NK-92 treated with Interleukin-12 subunit alpha and Interleukin-12 subunit beta, amount 100 ng/mL, for 24 hours (cell line): ENCODE measurements at regions not wholly inside any gene's neighbourhood (a gene's known extent, or its start where the extent isn't known, plus 50 kb on each side); places are given as distances from the start of the nearest gene placed in this dataset.

Experiments used
- DNase-seq: peaks from one replicate; lab custom pipeline; 2025; lab: John Stamatoyannopoulos, UW

DNA sequence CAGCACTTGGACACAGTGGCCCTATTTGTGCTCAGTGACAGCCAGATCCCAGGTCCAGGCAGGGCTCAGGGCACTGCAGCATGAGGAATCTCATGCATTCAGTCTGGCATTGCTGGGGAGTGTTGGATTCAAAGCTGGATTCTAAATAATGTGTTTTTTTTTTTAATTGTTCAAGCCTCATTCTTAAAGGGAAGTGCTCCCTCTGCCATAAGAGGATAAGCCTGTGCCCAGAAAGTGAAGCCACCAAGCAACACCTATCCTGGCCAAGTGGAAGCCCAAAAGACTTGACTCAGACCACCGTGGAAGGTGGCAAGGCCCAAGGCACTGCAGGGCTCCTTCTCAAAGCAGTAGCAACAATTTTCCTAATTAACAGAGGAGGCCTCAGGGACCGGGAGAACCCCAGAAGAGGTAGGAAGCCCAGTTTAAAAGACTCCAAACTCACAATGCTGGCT is 135.6 kb downstream of the ACTL7B start:
- DNase-seq: no peak

DNA sequence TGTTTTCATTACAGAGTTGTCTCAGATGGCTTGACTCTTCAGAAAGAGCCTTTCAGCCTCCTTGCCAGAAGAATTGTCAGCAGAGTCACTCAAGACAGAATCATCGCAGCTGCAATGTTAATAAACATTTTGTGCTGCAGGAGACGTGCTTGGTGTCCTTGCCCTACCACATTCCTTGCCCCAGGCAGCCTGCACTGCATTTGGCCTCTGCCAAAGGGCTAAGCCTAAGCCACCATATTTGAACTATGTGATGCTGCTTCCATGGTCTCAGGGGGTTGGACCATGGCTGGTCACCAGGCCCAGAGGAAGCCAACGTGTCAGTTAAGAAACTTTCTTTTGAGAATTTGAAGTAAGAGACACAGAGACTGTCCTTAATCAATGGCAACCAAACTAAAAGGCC is 145.4 kb downstream of the ACTL7B start:
- no peak for DNase-seq

DNA sequence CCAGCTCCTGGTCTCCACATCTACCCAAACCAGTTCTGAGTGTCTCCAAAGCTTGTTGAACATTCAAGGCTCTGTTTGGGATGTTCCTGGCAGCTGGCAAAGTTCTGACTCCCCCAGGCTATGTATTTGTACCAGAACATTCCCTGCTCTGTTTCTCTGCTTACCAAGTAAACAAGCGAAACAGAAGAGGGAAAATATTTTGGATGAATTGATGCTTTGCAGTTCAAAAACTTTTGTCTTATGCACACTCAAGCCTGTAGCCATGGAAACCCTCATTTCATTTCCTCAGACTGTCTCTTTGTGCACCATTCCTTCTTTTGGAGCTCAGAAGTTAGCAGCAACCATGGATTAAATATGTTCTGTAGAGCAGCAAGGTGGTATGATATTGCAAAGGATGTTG is 145.8 kb downstream of the ACTL7B start:
- DNase-seq: no peak

DNA sequence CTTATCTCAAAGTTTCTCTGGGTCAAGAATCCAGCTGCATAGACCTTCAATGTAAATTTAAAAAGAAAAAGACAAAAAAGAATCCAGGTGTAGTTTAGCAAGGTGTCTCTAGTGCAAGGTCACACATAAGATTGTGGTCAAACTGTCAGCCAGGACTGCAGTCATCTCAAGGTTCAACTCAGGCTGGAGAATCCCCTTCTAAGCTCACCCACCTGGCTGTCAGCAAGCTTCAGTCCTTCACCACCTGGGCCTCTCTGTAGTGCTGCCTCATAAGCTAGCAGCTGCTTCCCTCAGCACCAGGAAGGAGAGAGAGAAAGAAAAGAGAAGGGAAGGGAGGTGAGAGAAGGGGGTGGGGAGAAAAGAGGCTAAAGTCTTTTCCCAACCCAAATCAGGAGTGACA is 146.7 kb downstream of the ACTL7B start:
- DNase-seq: no peak

DNA sequence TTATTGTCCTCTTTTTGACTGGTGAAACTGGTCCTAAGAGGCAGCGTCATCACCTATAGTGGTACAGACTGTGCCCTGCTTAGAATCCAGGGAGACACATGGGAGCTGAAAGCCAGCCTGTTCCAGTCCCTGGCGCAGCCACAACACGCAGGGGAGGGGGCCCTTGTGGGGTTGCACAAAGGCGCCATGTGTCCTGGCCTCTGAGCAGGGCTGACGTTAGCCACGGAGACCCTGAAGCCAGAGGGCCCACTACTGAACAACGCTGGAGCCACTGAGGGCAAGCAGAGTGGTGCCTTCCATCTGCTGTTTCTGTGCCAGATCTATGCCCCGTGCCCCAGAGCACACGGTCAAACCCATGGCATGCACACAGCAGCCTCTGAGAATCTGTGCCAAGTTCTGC is 147.3 kb downstream of the ACTL7B start:
- no peak for DNase-seq

DNA sequence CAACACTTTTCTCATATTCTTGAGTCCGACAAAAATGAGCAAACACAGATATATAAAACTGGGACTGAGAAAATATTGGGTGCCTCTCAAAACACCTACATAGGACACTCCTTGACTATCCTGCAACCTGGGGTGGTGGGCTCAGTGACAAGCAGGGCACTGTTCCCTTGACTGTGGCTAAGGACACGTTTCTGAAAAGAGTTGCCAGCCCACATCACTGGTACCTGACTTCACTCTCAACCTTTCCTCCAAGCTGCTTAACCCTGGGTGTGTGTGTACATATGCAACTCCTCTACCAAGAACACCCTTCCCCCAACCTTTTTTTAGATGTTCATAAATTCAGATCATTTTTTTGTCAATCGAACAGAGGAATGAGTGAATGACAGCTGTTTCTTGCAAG is 148.7 kb downstream of the ACTL7B start:
- DNase-seq: no peak

DNA sequence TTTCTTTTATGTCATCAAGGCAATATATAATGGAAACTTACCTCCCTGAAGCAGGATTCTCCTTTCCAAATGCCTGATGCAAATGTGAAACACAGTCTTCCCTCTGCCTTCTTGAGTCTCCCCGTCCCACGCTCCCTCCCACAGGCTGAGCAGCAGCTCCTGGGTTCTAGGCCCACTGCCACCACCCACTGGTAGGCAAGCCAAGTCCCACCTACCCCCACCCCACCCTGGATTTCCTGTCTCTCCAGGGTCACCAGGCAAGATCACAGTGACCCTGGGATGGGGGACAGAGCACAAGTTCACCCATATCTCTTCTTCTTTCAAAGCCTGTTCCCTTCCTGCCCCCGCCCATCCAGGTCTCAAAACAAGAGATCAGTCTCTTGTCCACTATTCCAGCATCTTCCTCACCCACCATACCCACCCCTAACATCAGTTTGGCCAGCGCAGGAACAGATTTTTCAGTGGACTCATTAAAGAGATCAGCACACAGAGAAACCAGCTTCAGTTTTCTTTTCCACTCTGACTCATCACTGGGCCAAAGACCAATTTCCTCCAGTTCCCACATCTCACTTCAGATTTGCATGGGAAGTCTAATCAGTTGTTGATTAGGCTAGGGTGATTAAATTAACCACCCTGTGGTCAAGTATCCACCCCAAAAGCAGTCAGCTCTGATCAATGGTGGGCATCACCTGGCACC is 151.5 kb downstream of the ACTL7B start:
- no peak for DNase-seq

DNA sequence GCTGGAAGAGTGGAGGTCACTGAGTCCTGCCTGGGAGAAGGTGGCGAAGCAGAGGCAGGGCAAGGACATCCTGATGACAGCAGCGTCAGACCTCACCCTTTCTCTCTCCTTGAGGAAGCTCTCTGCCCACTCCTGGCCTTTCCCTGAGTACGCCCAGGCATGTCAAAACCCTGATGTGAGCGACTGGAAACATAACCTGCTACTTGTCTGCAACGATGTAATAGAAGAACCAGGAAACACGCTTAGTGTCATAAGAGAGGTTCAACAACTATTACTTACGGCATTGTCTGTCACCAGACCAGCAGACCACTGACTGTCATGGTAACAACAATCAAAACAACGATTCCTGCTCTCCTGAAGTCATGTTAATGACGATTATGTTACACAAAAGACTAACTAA is 152.4 kb downstream of the ACTL7B start:
- DNase-seq: no peak

DNA sequence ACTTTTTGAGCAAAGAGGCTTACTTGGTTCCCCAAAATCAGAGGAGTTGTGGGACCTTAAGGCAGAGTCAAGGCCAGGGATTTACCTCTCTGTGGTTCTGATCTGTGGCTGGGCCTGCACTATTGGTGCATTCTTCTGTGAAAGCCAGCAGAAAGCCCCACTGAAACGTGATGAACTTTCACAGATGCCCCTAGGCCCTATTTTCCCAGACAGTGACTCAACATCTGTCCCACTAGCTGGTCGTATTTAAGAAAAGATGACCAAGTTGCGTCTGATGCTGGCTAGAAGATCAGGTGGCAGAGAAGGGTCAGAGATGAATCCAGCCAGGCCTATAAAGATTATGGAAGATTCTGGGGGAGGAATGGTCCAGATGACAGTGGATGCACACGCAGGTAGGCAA is 153.1 kb downstream of the ACTL7B start:
- DNase-seq: no peak

DNA sequence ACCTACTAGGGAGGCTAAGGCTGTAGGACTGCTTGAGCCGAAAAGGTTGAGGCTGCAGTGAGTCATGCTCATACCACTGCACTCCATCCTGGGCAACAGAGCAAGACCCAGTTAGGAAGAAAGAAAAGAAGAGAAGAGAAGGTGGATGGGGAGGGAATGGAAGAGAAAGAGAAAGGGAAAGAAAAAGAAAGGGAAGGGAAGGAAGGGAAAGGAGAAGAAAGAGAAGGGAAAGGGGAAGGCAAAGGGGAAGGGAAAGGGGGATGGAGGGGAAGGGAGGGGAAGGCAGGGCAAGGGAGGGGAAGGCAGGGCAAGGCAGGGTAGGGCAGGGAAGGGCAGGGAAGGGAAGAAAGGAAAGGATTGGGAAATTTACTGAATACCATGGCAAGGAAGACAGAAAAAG is 157.0 kb downstream of the ACTL7B start:
- no peak for DNase-seq

DNA sequence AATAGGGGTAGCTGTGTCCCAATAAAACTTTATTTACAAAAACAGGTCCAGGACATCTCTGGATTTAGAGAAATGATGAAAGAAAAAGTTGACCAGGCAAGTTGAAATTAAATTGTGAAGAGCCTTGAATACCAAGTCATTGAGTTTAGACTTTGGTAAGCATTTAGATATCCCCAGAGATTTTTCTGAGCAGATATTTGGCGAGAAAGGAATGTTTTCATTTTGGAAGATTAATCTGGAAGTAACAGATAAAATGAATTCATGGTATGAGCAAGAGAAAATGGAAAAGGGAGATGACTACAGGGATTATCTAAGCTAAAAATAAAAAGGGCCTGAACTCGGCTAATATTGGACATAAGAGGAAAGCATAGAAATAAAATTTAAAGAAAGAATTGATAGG is 157.6 kb downstream of the ACTL7B start:
- no peak for DNase-seq

DNA sequence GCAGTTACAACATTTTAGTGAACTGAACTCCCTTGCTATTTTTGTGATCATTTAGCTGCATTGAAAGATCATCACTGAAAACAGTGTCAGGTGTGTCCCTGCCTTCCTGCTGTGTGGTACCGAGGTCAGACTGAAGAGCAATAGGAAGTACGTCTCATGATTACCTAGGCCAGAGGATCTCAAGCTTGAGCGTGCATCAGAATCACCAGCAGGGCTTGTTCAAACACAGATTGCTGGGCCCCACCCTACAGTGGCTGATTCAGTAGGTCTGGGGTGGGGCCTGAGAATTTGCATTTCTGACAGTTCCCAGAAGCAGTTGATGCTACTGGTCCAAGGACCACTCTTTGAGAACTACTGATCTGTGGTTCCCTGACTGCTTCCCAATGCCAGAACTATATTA is 159.6 kb downstream of the ACTL7B start:
- DNase-seq: no peak

DNA sequence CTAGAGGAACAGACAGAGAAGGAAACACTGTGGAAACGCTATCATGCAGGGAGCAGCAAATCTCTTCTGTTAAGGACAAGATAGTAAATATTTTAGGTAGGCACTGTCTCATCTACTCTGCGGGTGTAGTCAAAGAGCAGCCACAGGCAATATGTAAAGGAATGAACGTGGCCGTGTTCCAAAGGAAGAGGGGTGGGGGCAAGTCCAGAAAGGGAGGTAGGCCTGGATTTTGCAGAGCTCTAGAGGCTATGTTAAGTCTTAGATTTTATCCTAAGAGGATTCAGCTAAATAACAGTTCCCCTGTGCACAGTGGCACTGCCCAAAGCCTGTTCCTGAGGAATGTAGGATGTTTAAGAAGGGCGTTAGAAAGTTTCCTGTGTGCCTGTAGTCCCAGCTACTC is 161.6 kb downstream of the ACTL7B start:
- DNase-seq: no peak

DNA sequence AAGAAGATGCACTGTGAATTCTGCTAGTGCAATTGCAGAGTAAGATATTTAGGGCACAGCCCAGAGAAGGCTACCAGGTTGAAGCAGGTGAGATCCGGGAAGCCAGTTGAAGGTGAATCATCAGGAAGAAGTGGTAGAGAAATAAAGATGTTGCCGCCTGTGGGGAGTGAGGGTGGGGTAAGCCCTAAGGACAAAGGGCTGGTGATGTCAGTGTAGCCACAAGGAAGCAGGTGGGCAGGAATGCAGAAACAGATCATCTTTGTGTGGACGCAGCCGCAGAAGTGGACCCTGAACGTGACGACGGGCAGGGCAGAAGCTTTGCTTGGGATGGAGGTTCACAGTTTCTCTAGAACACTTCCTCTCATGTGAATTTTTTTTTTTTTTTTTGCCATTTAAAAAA is 164.2 kb downstream of the ACTL7B start:
- DNase-seq: no peak

DNA sequence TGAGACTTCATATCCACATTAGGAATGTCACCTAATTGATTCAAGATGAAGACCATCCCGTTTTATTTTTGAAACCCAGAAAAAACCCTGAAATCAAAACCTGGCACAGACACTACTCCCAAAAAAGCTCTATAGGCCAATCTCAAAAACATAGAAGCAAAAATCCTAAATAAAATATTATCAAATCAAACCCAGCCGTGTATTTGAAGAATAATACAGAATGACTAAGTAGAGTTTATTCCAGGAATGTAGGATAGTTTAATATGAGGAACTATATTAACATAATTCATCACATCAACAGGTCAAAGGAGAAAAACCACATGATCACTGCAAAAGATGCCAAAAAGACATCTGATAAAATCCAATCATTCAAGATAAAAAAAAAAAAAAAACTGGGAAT is 167.1 kb downstream of the ACTL7B start:
- DNase-seq: no peak

DNA sequence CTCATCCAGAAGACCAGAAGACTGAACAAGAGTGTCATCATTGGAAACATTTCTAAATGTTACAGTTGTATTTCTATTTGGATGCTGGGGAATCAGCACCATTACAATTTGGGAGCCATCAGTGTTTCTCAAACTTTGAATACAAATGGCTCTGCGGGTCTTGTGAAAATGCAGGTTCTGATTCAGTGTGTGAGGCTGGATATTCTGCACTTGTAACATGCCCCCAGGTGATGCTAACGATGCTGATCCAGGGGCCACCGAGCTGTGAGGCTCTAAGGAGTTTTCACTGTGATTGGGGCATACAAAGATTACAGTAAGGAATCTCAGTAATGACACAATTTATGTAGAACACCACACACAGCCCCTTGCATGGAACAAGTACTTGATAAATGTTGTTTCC is 167.7 kb downstream of the ACTL7B start:
- DNase-seq: no peak

DNA sequence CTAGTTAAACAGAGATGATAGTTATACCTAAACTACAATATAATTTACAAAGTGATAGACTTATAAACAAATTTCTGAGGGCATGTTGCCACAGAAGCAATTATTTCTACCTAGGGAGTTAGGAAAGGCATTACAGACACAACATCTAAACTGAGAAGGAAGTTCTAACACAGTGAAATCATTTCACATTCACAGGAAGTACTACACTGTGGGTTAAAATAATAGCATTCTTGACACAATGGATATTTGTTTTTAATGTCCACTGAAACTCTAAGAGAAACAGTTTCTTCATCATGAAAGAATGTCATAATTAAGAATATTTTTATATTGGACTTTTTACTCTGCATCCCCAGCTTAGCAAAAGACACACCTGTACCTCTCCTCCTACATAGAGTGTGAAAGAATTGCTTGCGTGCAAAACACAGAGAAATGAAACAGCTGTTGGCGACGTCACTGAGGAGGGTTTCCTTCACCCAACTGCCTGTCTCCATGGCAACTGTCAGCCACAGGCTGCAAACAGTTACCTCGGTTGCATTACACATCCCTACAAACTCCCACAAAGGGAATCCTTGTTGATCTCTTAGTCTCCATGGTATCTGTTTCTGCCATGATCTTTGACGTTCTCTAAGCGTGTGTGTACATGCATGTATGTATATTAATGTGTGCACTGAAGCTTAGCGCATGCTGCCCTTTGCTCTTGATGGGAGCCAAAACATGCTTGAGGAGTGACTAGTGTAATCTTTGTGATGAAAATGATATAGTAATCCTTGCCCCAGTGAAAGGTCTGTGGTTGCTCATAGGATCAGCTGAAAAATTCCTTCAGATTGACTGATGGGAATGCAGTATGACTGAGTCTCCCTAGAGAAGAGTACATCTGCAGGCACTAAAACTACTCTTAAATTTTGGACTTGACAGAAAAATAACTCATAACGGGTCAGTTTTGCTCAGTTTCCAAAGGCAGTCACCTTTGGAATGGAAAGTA is 168.5 kb downstream of the ACTL7B start:
- DNase-seq: no peak

DNA sequence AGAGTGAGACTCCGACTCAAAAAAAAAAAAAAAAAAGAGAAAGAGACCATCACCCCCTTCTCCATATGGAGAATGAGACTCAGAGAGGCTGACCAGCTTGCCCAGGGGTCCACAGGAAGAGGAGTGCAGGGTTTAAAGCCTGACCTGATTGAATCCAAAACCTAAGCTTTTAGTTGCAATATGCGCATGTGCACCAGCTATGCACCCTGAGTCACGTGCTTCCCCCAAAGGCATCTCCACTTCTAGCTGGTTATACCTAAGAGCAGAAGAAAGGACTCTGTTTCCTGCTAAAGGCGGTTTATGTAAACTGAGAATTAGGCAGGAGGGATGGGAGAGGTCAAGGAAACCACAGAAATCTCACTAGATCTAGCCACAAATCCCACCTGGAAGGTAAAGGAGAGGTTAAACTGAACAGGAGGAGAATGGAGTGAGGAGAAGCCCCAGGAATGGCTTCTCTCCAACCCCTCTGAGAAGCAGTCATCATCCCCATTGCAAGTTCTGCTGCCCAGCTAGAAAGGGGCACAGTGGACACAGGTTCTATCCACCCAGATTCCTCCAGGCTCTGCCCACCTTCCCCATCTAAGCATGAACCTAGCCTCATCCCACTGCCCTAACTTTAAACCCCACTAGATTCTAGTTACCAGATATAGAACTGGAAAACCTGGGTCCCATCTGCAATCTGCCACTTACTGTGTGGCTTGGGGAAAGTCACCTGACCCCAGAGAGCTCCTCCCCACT is 171.3 kb downstream of the ACTL7B start:
- DNase-seq: no peak

DNA sequence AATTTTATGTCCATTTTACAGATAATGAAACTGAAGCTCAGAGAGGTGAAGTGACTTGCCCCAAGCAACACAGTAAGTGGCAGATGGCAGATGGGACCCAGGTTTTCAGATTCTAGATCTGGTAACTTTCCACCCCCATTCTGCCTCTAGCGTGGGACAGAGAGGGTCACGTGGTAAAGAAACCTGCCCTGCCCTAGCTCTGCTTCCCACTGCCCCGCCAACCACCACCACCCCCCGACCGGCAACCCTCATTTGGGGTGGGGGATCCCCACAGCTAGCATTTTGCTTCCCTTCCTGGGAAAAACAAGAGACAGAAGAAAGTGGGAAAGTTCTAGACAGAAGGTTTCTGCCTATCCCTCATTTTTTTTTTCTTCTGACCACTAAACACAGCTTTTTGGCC is 172.5 kb downstream of the ACTL7B start:
- DNase-seq: no peak

DNA sequence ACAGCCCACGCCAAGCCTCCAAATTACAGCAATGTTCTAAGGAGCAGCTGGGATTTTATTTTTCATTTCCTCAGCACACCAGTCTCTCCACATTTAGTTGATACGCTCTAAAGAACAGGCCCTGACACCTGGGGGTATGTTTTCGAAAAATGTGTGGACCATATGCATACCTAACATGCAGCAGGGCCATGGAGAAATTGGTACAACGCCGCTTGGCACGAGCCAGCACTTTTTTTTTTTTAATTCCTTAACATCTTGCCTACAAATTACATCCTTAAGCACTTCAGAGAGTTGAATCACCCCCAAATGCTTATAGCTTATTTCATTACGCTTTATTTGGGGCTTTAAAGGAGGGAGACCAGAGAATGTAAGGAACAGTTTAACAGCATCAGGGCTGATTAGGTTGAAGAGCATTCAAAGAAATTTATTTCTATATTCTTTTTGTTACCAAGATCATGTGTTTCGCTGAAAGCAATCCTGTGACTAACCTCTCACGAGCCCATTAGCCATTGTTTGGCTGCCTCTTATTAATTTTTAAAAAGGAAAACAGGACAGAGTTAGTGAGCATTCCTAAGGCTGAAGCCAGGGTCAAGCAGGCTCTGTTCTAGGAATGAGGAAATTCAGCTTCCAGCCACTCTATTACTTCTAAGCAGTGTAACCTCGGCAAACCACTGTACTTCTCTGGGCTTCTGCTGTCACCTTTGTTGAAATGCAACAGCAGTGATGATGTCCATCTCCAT is 173.8 kb downstream of the ACTL7B start:
- DNase-seq: no peak

DNA sequence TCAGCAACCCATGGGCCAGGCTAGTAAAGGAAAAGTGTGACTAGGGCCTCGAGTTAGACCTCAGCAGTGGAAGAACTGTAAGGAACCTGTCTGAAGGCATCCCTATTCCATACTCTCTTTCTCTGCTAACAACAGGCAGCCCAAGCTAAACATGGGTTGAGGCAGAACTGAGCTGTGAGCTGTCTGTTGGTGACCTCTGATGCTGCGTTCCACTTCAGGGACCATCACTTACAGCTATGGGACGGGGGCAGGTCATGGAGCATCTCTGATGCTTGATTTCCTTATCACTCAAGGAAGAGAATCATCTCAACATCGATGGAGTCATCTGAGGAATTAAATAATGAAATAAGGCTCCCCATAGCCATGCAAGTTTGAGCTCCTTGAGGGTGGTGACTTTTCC is 174.8 kb downstream of the ACTL7B start:
- no peak for DNase-seq

DNA sequence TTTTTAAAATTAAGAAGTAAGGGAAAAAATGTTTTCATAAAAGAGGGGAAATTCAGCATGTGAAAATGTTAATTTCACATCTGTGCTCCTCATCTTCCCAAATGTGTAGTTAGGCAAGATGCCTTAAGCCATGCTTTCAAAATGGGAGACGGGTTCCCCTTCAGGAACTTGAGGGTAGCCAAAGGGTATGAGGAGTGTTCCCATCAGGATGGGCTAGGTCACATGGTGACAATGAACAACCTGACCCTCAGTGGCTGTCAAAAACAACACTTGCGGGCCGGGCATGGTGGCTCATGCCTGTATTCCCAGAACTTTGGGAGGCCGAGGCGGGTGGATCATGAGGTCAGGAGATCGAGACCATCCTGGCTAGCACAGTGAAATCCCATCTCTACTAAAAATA is 178.0 kb downstream of the ACTL7B start:
- no peak for DNase-seq
